Liver (tissue), 7 donors: ENCODE measurements at regions not wholly inside any gene's neighbourhood (a gene's known extent, or its start where the extent isn't known, plus 50 kb on each side); places are given as distances from the start of the nearest gene placed in this dataset.
"Not testable (repeated sequence)": the region's sequence is repeated elsewhere in the genome, so short reads cannot be mapped to it uniquely, and the experiment has no call there.

ENCODE experiments used
- DNase-seq: peaks from one replicate; pipeline ENCODE4 v3.0.0-alpha.2; 2017; ENCODE audit warnings: low spot score
- H3K27ac ChIP-seq, 2 donors: one replicate each; pipeline ENCODE4 v1.7.0; 2013; ENCODE audit warnings: inconsistent platforms in 2 of 2, low read length in 2 of 2, control low read depth in 1 of 2, low read depth in 1 of 2, mild to moderate bottlenecking in 1 of 2
- H3K27me3 ChIP-seq, 4 donors: one replicate each; pipeline versions ENCODE4 v1.6.1 to v1.7.0; 2013; ENCODE audit warnings: low read length in 3 of 4, inconsistent platforms in 1 of 4, mild to moderate bottlenecking in 1 of 4, moderate library complexity in 1 of 4; ENCODE audit not compliant: control insufficient read depth in 4 of 4, insufficient read depth in 4 of 4
- H3K36me3 ChIP-seq, 4 donors: one replicate each; pipeline versions ENCODE4 v1.6.1 to v1.7.0; 2013; ENCODE audit warnings: low read length in 3 of 4, mild to moderate bottlenecking in 3 of 4, low read depth in 1 of 4, moderate library complexity in 1 of 4; ENCODE audit not compliant: control insufficient read depth in 4 of 4, insufficient read depth in 3 of 4
- H3K4me1 ChIP-seq, 4 donors: one replicate each; pipeline versions ENCODE4 v1.6.1 to v1.7.0; 2013; ENCODE audit warnings: low read length in 3 of 4, mild to moderate bottlenecking in 3 of 4, moderate library complexity in 1 of 4; ENCODE audit not compliant: control insufficient read depth in 4 of 4, insufficient read depth in 4 of 4
- H3K4me3 ChIP-seq, 3 donors: one replicate each; pipeline versions ENCODE4 v1.6.1 to v1.7.0; 2013; ENCODE audit warnings: low read length in 3 of 3, control low read depth in 1 of 3, low read depth in 1 of 3, mild to moderate bottlenecking in 1 of 3
- H3K9ac ChIP-seq, 2 donors: one replicate each; pipeline ENCODE4 v1.7.0; 2013; ENCODE audit warnings: low read length in 2 of 2, mild to moderate bottlenecking in 2 of 2, moderate library complexity in 2 of 2, control low read depth in 1 of 2, low read depth in 1 of 2
- H3K9me3 ChIP-seq, 4 donors: one replicate each; pipeline versions ENCODE4 v1.6.1 to v1.7.0; 2013; ENCODE audit warnings: low read length in 3 of 4; ENCODE audit not compliant: control insufficient read depth in 4 of 4
- EGR1 ChIP-seq, 2 donors: IDR thresholded peaks; 2 replicates each; pipeline ENCODE4 v1.6.1; 2016 to 2018; ENCODE audit warnings: antibody characterized with exemption in 2 of 2, low read depth in 2 of 2
- FOXA1 ChIP-seq: IDR thresholded peaks from 2 replicates; pipeline ENCODE4 v1.6.1; 2016; ENCODE audit warnings: antibody characterized with exemption
- FOXA2 ChIP-seq: IDR thresholded peaks from 2 replicates; pipeline ENCODE4 v1.6.1; 2016; ENCODE audit warnings: antibody characterized with exemption
- HNF4A ChIP-seq, 2 donors: conservative IDR thresholded peaks; 2 replicates each; pipeline ENCODE4 v1.6.1; 2016; ENCODE audit warnings: antibody characterized with exemption in 2 of 2, mild to moderate bottlenecking in 2 of 2
- HNF4G ChIP-seq: IDR thresholded peaks from 2 replicates; pipeline ENCODE4 v1.6.1; 2016; ENCODE audit warnings: antibody characterized with exemption
- JUND ChIP-seq, 2 donors: IDR thresholded peaks; 2 replicates each; pipeline ENCODE4 v1.6.1; 2016; ENCODE audit warnings: antibody characterized with exemption in 2 of 2
- NR2F2 ChIP-seq: IDR thresholded peaks from 2 replicates; pipeline ENCODE4 v1.6.1; 2016; ENCODE audit warnings: antibody characterized with exemption
- RAD21 ChIP-seq, 2 donors: IDR thresholded peaks; 2 replicates each; pipeline ENCODE4 v1.6.1; 2016; ENCODE audit warnings: antibody characterized with exemption in 2 of 2, mild to moderate bottlenecking in 2 of 2
- RXRA ChIP-seq, 2 donors: IDR thresholded peaks; 2 replicates each; pipeline ENCODE4 v1.6.1; 2017 to 2018; ENCODE audit warnings: antibody characterized with exemption in 2 of 2, mild to moderate bottlenecking in 1 of 2
- TAF1 ChIP-seq: conservative IDR thresholded peaks from 2 replicates; pipeline ENCODE4 v1.6.1; 2016; ENCODE audit warnings: antibody characterized with exemption, mild to moderate bottlenecking
- YY1 ChIP-seq: IDR thresholded peaks from 2 replicates; pipeline ENCODE4 v1.6.1; 2016; ENCODE audit warnings: antibody characterized with exemption, mild to moderate bottlenecking
- WGBS: extraction: QIAGEN DNeasy Blood & Tissue Kit; methylation state at CpG from one replicate; pipeline ENCODE4 v1.1.7; 2013; 5-methylcytosine and 5-hydroxymethylcytosine counted together
- TF ChIP-seq, protein P1 (sequence below): IDR thresholded peaks from 2 replicates; pipeline ENCODE4 v1.6.1; 2016; ENCODE audit warnings: antibody characterized with exemption
- TF ChIP-seq, protein P2 (sequence below): IDR thresholded peaks from 2 replicates; pipeline ENCODE4 v1.6.1; 2016; ENCODE audit warnings: antibody characterized with exemption, mild to moderate bottlenecking
- TF ChIP-seq, protein P3 (sequence below): IDR thresholded peaks from 2 replicates; pipeline ENCODE4 v1.6.1; 2016; ENCODE audit warnings: antibody characterized with exemption
- TF ChIP-seq, protein P4 (sequence below): IDR thresholded peaks from 2 replicates; pipeline ENCODE4 v1.6.1; 2016; ENCODE audit warnings: antibody characterized with exemption
- donor health status: healthy.
- donor health status: healthy.
- donor health status: healthy.
- donor health status: healthy.

DNA sequence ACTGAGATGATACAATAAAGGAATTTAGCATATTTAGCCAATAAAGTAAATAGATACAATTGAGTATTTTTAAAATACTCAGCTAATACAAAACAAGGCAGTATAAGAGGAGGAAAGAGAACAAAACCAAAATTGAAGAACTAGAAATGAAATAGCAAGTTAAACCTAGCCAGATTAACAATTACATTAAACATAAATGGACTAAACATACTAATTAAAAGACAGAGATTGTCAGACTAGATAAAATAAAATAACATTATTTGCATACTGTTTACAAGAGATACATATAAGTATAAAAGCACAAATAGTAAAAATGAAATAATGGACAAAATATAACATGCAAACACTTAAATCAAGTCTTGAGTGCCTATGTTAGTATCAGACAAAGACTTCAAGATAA is 517.7 kb upstream of the PHF14 start:
- Histone ChIP-seq H3K4me1 (peaks cover 0 to 5% (median 0%) of the 10 kb centered on the region in 4 donors), H3K27ac (no peak overlapping the region), H3K27me3 (no peaks in the 10 kb centered on the region), H3K9me3 (no peaks in the 10 kb centered on the region), H3K4me3 (no peak overlapping the region), H3K9ac (no peak overlapping the region), H3K36me3 (no peaks in the 10 kb centered on the region)
- DNase-seq, result no peak
- TF ChIP-seq YY1 (no peak), FOXA1 (no peak), FOXA2 (no peak), HNF4G (no peak), EGR1 (IDR thresholded peaks at IDR 0.05; ENCODE audit: low read depth in 2 of 2) (no peak), RAD21 (IDR thresholded peaks at IDR 0.05) (no peak), HNF4A (conservative IDR thresholded peaks at IDR 0.05) (no peak), NR2F2 (no peak)
- TF ChIP-seq, protein P1, sequence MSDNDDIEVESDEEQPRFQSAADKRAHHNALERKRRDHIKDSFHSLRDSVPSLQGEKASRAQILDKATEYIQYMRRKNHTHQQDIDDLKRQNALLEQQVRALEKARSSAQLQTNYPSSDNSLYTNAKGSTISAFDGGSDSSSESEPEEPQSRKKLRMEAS, result no peak
- TF ChIP-seq, protein P2, sequence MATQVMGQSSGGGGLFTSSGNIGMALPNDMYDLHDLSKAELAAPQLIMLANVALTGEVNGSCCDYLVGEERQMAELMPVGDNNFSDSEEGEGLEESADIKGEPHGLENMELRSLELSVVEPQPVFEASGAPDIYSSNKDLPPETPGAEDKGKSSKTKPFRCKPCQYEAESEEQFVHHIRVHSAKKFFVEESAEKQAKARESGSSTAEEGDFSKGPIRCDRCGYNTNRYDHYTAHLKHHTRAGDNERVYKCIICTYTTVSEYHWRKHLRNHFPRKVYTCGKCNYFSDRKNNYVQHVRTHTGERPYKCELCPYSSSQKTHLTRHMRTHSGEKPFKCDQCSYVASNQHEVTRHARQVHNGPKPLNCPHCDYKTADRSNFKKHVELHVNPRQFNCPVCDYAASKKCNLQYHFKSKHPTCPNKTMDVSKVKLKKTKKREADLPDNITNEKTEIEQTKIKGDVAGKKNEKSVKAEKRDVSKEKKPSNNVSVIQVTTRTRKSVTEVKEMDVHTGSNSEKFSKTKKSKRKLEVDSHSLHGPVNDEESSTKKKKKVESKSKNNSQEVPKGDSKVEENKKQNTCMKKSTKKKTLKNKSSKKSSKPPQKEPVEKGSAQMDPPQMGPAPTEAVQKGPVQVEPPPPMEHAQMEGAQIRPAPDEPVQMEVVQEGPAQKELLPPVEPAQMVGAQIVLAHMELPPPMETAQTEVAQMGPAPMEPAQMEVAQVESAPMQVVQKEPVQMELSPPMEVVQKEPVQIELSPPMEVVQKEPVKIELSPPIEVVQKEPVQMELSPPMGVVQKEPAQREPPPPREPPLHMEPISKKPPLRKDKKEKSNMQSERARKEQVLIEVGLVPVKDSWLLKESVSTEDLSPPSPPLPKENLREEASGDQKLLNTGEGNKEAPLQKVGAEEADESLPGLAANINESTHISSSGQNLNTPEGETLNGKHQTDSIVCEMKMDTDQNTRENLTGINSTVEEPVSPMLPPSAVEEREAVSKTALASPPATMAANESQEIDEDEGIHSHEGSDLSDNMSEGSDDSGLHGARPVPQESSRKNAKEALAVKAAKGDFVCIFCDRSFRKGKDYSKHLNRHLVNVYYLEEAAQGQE, result no peak
- TF ChIP-seq, protein P3, sequence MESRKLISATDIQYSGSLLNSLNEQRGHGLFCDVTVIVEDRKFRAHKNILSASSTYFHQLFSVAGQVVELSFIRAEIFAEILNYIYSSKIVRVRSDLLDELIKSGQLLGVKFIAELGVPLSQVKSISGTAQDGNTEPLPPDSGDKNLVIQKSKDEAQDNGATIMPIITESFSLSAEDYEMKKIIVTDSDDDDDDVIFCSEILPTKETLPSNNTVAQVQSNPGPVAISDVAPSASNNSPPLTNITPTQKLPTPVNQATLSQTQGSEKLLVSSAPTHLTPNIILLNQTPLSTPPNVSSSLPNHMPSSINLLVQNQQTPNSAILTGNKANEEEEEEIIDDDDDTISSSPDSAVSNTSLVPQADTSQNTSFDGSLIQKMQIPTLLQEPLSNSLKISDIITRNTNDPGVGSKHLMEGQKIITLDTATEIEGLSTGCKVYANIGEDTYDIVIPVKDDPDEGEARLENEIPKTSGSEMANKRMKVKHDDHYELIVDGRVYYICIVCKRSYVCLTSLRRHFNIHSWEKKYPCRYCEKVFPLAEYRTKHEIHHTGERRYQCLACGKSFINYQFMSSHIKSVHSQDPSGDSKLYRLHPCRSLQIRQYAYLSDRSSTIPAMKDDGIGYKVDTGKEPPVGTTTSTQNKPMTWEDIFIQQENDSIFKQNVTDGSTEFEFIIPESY, result no peak
- TF ChIP-seq, protein P4, sequence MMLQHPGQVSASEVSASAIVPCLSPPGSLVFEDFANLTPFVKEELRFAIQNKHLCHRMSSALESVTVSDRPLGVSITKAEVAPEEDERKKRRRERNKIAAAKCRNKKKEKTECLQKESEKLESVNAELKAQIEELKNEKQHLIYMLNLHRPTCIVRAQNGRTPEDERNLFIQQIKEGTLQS, result no peak

DNA sequence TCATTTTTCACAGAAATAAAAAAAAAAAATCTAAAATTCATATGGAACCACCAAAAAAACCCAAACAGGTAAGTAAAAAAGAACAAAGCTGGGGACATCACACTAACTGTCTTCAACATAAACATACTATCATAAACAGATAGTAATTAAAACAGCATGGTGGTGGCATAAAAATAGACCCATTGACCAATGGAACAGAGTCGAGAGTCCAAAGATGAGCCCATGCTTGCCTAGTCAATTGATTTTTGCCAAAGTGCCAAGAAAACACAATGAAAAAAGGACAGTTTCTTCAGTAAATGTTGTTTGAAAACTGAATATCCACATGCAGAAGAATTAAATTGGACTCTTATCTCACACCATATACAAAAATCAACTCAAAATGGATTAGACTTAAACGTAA is 513.2 kb upstream of the PHF14 start:
- Histone ChIP-seq H3K9me3 (no peaks in the 10 kb centered on the region), H3K4me3 (no peak overlapping the region), H3K27me3 (no peaks in the 10 kb centered on the region), H3K9ac (no peak overlapping the region), H3K36me3 (no peaks in the 10 kb centered on the region), H3K27ac (no peak overlapping the region), H3K4me1 (peaks cover 0 to 5% (median 0%) of the 10 kb centered on the region in 4 donors)
- peak; percentile 52 to 94 for TF ChIP-seq HNF4A (conservative IDR thresholded peaks at IDR 0.05)
- TF ChIP-seq, protein P1, result no peak
- TF ChIP-seq JUND (IDR thresholded peaks at IDR 0.05), result peak in 1 of 2 donors; percentile 14
- TF ChIP-seq YY1, result peak; percentile 62
- no peak for TF ChIP-seq HNF4G
- no peak for DNase-seq
- WGBS, result 41% methylated on average over 2 of the region's 2 CpGs

DNA sequence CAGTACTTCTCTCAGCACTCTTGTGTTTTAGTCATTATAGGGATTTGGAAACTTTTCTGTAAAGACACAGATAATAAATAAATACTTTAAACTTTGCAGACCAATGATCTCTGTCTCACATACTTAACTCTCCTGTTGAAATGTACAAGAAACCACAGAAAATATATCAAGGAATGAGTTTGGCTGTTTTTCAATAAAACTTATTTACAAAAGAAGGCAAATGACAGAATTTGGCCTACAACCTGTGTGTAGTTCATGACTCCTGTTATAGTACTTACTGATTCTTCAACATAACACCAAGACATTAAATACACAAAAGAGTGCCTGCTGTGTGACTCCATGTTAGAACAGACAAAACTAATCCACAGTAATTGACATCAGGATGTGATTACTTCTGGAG is 510.0 kb upstream of the PHF14 start:
- Histone ChIP-seq H3K4me1 (peaks cover 0 to 5% (median 0%) of the 10 kb centered on the region in 4 donors), H3K9ac (no peak overlapping the region), H3K27me3 (no peaks in the 10 kb centered on the region), H3K9me3 (no peaks in the 10 kb centered on the region), H3K36me3 (no peaks in the 10 kb centered on the region), H3K4me3 (no peak overlapping the region), H3K27ac (no peak overlapping the region)
- DNase-seq, result no peak
- TF ChIP-seq EGR1 (IDR thresholded peaks at IDR 0.05; ENCODE audit: low read depth in 2 of 2) (no peak), FOXA2 (no peak), RXRA (IDR thresholded peaks at IDR 0.05) (no peak), TAF1 (no peak)

DNA sequence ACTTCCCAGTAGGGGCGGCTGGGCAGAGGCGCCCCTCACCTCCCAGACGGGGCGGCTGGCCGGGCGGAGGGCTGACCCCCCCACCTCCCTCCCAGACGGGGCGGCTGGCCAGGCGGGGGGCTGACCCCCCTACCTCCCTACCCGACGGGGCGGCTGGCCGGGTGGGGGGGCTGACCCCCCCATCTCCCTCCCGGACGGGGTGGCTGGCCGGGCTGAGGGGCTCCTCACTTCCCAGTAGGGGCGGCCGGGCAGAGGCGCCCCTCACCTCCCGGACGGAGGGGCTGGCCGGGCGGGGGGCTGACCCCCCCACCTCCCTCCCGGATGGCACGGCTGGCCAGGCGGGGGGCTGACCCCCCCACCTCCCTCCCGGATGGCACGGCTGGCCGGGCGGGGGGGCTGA is 508.1 kb upstream of the PHF14 start:
- H3K9me3 ChIP-seq, H3K4me3 ChIP-seq, H3K9ac ChIP-seq, H3K4me1 ChIP-seq, H3K27ac ChIP-seq, H3K27me3 ChIP-seq, DNase-seq, H3K36me3 ChIP-seq: not testable (repeated sequence)
- 98% methylated on average over 23 of the region's 30 CpGs for WGBS
